Heart right ventricle (tissue), 16 donors: ENCODE measurements at regions not wholly inside any gene's neighbourhood (a gene's known extent, or its start where the extent isn't known, plus 50 kb on each side); places are given as distances from the start of the nearest gene placed in this dataset.

ENCODE experiments used
- ATAC-seq, 8 donors: fragments of 200-7000 bp; cut with Tn5 transposase; one replicate each; pipeline ENCODE4 v1.9.1; 2020; ENCODE audit warnings: mild to moderate bottlenecking in 8 of 8, moderate library complexity in 8 of 8, moderate number of reproducible peaks in 1 of 8
- DNase-seq, 2 donors: peaks; one replicate each; pipeline ENCODE4 v3.0.0-alpha.2; 2020
- H3K27ac ChIP-seq, 10 donors: fragments of 200-600 bp; sonication (generic) in 2 of 10; one replicate each; pipeline versions ENCODE4 v1.5.0 to v1.8.0; 2020 to 2022; ENCODE audit warnings: mild to moderate bottlenecking in 3 of 10
- H3K27me3 ChIP-seq, 7 donors: fragments of 200-600 bp; one replicate each; pipeline ENCODE4 v1.8.0; 2021 to 2022; ENCODE audit warnings: mild to moderate bottlenecking in 2 of 7
- H3K36me3 ChIP-seq, 9 donors: fragments of 200-600 bp; sonication (generic) in 1 of 9; one replicate each; pipeline versions ENCODE4 v1.5.0 to v1.8.0; 2020 to 2022; ENCODE audit warnings: mild to moderate bottlenecking in 2 of 9
- H3K4me1 ChIP-seq, 9 donors: fragments of 200-600 bp; sonication (generic) in 1 of 9; one replicate each; pipeline versions ENCODE4 v1.5.0 to v1.8.0; 2020 to 2022; ENCODE audit warnings: mild to moderate bottlenecking in 4 of 9
- H3K4me3 ChIP-seq, 10 donors: fragments of 200-600 bp; sonication (generic) in 2 of 10; one replicate each; pipeline versions ENCODE4 v1.5.0 to v1.8.0; 2020 to 2022; ENCODE audit warnings: mild to moderate bottlenecking in 7 of 10, moderate library complexity in 2 of 10
- H3K9me3 ChIP-seq, 11 donors: fragments of 200-600 bp in 10 of 11; sonication (generic) in 2 of 11; one replicate each; pipeline versions ENCODE4 v1.5.0 to v1.8.0; 2013 to 2022; ENCODE audit warnings: mild to moderate bottlenecking in 2 of 11, control low read depth in 1 of 11, moderate library complexity in 1 of 11
- CTCF ChIP-seq, 9 donors: fragments of 200-600 bp; sonication (generic) in 2 of 9; IDR thresholded peaks; one replicate each; pipeline versions ENCODE4 v1.5.0 to v1.8.0; 2021 to 2022; ENCODE audit warnings: antibody characterized with exemption in 9 of 9, mild to moderate bottlenecking in 5 of 9, moderate library complexity in 1 of 9
- WGBS, 2 donors: extraction: QIAGEN DNeasy Blood & Tissue Kit; methylation state at CpG; one replicate each; pipeline ENCODE4 v1.1.7; 2013; ENCODE audit warnings: inconsistent platforms in 1 of 2; 5-methylcytosine and 5-hydroxymethylcytosine counted together
- intact Hi-C, 10 donors: fragments of 100-400 bp; cut with DNase I; formaldehyde crosslinking; loops; one replicate each; pipeline versions ENCODE4 v1.11.1 to v1.14.2; 2022
- donor health status: Arrhythmogenic right ventricular cardiomyopathy.
- donor health status: ischemic (EF 13 %, LVEDD 7.1; RV severe dilation, severe dysfunction).
- donor health status: healthy with polysubstance abuse.
- donor health status: DM: no; HTN: yes; CAD: no.
- donor health status: DM: no; HTN: no; CAD: no.
- donor health status: ischemic (EF 25% LVEDD 6.9; RV normal size, moderate dysfunction).
- donor health status: ischemic (EF 25% LVEDD 5.7; RV mildly dilated, moderate dysfunction).
- donor health status: healthy.
- donor health status: DM: yes; HTN: yes; CAD: no.
- donor health status: Ischemic cardiomyopathy.
- donor health status: ischemic (EF 35%, LVEDD 5.7; RV mildly dilated, moderate dysfunction).
- donor health status: nonischemic (EF 11% LVEDD 7.7; RV severe dilation, severe dysfunction).
- donor health status: DM: yes; HTN: yes; CAD: no.
- donor health status: PGD.
- donor health status: ischemic (EF 29% LVEDD 5.4; RV normal size, mild dysfunction).
- donor health status: nonischemic (EF 23%, LVEDD 6.1; RV moderate dilation, normal function).

- ATAC-seq (peak in 3 of 8 donors; percentile 25 to 53 (median 35)), DNase-seq (peak in 1 of 2 donors; percentile 23)
- intact Hi-C loops, result no loop called here
- WGBS, 2 donors, result 81 to 84% methylated on average over 13 of the region's 13 CpGs
- Histone ChIP-seq H3K36me3 (no peaks in the 10 kb centered on the region), H3K9me3 (no peaks in the 10 kb centered on the region), H3K27ac (no peak overlapping the region), H3K4me1 (peaks cover 0 to 16% (median 0%) of the 10 kb centered on the region in 9 donors), H3K27me3 (no peaks in the 10 kb centered on the region), H3K4me3 (no peak overlapping the region)
- no peak for TF ChIP-seq CTCF (IDR thresholded peaks at IDR 0.05)
Measured at GRCh38 chr10:10848488-10849111, 169.1 kb upstream of the CELF2 start.

DNA sequence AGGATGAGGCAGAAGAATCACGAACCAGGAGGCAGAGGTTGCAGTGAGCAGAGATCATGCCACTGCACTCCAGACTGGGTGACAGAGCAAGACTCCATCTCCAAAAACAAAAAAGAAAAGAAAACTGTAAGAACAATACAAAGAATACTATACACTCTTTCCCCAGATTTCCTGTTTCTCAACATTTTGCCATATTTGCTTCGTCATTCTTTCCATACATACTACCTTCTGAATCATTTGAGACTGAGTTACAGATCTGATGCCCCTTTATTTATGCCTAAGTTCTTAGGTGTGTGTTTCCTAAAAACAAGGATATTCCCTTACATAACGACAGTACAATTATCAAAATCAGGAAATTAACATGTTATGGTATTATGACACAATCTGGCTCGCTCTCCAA lies 168.4 kb upstream of the CELF2 start:
- no peak for ATAC-seq
- intact Hi-C loops, result no loop called here
- H3K36me3 ChIP-seq, result no peaks in the 10 kb centered on the region
- no peak for DNase-seq
- WGBS, 2 donors, result 87 to 95% methylated on average over 4 of the region's 4 CpGs
- peaks cover 0 to 16% (median 0%) of the 10 kb centered on the region in 9 donors for H3K4me1 ChIP-seq
- H3K27me3 ChIP-seq, result no peaks in the 10 kb centered on the region
- H3K9me3 ChIP-seq, result no peaks in the 10 kb centered on the region
- TF ChIP-seq CTCF (IDR thresholded peaks at IDR 0.05), result no peak
- no peak overlapping the region for H3K4me3 ChIP-seq
- no peak overlapping the region for H3K27ac ChIP-seq

GRCh38 chr10:10850214-10850613 lies 167.5 kb upstream of the CELF2 start:
- TF ChIP-seq CTCF (IDR thresholded peaks at IDR 0.05), result no peak
- Histone ChIP-seq H3K4me1 (peaks cover 0 to 19% (median 0%) of the 10 kb centered on the region in 9 donors), H3K36me3 (no peaks in the 10 kb centered on the region), H3K9me3 (no peaks in the 10 kb centered on the region), H3K4me3 (no peak overlapping the region), H3K27me3 (no peaks in the 10 kb centered on the region), H3K27ac (peak overlapping the region in 2 of 10 donors; percentile 17 to 32)
- intact Hi-C loops, result no loop called here
- no peak for DNase-seq
- WGBS, 2 donors, result 69 to 73% methylated on average over 3 of the region's 3 CpGs
- peak in 6 of 8 donors; percentile 53 to 79 (median 64) for ATAC-seq

GRCh38 chr10:10852464-10852863 lies 165.2 kb upstream of the CELF2 start:
- ATAC-seq (no peak), DNase-seq (no peak)
- Histone ChIP-seq H3K27me3 (no peaks in the 10 kb centered on the region), H3K36me3 (no peaks in the 10 kb centered on the region), H3K4me3 (no peak overlapping the region), H3K27ac (no peak overlapping the region), H3K9me3 (no peaks in the 10 kb centered on the region), H3K4me1 (peaks cover 0 to 14% (median 0%) of the 10 kb centered on the region in 9 donors)
- no peak for TF ChIP-seq CTCF (IDR thresholded peaks at IDR 0.05)
- intact Hi-C loops, result no loop called here
- WGBS, 2 donors, result 82 to 87% methylated on average over 4 of the region's 4 CpGs
